ENCODE measurements at regions not wholly inside any gene's neighbourhood (a gene's known extent, or its start where the extent isn't known, plus 50 kb on each side); places are given as distances from the start of the nearest gene placed in this dataset.

DNA sequence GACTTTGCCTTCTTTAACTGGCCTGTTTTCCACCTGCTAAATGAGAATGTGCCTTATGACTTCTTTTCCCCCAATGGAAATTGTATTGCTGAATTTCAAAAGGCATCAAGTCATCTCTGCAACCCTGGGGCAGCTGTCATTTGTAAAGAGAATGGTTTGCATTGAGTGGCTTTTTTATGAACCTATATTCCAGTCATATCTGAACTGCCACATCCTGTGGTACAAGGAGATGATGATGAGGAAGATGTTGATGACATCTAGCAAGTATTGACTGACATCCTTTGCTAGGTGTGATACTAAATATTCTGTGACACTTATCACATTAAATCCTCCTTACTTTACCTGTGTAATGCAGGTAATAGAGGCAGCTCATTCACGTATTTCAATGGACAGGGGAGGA is 88.3 kb upstream of the KIAA1217 start:
- H3K4me3 ChIP-seq (ENCODE audit: low read depth, low read length, poor library complexity, severe bottlenecking), result no peak overlapping the region
- ChIA-PET POLR2A (no interaction called here), CTCF (ENCODE audit: unreplicated experiment) (no interaction called here)
- H3K4me1 ChIP-seq (ENCODE audit: insufficient read depth, low read length, poor library complexity, severe bottlenecking), result no peaks in the 10 kb centered on the region
- no peaks in the 10 kb centered on the region for H3K9me2 ChIP-seq (ENCODE audit: insufficient read depth, low read length)
- intact Hi-C loops (cut with micrococcal nuclease; ENCODE audit: unreplicated experiment), result no loop called here
- no peak for TF ChIP-seq EZH2phosphoT487 (IDR thresholded peaks at IDR 0.05; ENCODE audit: borderline replicate concordance, low read depth, low read length)
- TF ChIP-seq, protein P1, sequence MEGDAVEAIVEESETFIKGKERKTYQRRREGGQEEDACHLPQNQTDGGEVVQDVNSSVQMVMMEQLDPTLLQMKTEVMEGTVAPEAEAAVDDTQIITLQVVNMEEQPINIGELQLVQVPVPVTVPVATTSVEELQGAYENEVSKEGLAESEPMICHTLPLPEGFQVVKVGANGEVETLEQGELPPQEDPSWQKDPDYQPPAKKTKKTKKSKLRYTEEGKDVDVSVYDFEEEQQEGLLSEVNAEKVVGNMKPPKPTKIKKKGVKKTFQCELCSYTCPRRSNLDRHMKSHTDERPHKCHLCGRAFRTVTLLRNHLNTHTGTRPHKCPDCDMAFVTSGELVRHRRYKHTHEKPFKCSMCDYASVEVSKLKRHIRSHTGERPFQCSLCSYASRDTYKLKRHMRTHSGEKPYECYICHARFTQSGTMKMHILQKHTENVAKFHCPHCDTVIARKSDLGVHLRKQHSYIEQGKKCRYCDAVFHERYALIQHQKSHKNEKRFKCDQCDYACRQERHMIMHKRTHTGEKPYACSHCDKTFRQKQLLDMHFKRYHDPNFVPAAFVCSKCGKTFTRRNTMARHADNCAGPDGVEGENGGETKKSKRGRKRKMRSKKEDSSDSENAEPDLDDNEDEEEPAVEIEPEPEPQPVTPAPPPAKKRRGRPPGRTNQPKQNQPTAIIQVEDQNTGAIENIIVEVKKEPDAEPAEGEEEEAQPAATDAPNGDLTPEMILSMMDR (conservative IDR thresholded peaks at IDR 0.05; ENCODE audit: low read length), result no peak
- no peak for DNase-seq (ENCODE audit: low spot score)
- H3K27ac ChIP-seq (ENCODE audit: low read depth, low read length, poor library complexity, severe bottlenecking), result no peak overlapping the region
- H3K79me2 ChIP-seq (ENCODE audit: insufficient read depth, low read depth, low read length), result no peaks in the 10 kb centered on the region
- H3K4me2 ChIP-seq (ENCODE audit: low read length), result no peak overlapping the region
- no peaks in the 10 kb centered on the region for H3K36me3 ChIP-seq (ENCODE audit: insufficient read depth, low read length)
- no TSS peak for BruUV-seq (replicated peaks)
- no peak overlapping the region for H2AFZ ChIP-seq (ENCODE audit: low read length)
- no peaks in the 10 kb centered on the region for H3K9me3 ChIP-seq (ENCODE audit: low read length)
- H4K20me1 ChIP-seq (ENCODE audit: insufficient read depth, low read length), result no peaks in the 10 kb centered on the region

DNA sequence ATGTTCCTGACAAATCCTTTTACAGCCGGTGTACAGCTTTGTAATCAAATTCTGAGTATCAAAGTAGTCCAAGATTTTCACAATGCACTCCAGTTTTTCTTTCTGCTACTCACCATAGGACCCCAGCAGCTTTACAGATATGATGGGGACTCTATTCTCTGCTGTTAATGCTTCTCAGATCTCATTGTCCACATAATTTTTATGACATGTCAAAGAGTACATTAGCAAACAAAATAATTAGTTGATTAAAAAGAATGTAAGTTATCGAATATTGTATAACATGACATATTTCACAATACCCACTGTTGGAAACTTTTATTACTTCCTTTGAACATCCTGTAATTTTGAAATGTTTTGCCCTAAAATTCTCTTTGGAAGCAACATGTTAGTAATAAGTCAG is 81.4 kb upstream of the KIAA1217 start:
- CTCF ChIA-PET (ENCODE audit: unreplicated experiment), result no interaction called here
- Histone ChIP-seq H3K27ac (ENCODE audit: low read depth, low read length, poor library complexity, severe bottlenecking) (no peak overlapping the region), H3K9me2 (ENCODE audit: insufficient read depth, low read length) (no peaks in the 10 kb centered on the region), H4K20me1 (ENCODE audit: insufficient read depth, low read length) (no peaks in the 10 kb centered on the region), H3K36me3 (ENCODE audit: insufficient read depth, low read length) (no peaks in the 10 kb centered on the region), H3K4me3 (ENCODE audit: low read depth, low read length, poor library complexity, severe bottlenecking) (no peak overlapping the region), H2AFZ (ENCODE audit: low read length) (no peak overlapping the region), H3K9me3 (ENCODE audit: low read length) (no peaks in the 10 kb centered on the region), H3K4me2 (ENCODE audit: low read length) (no peak overlapping the region), H3K4me1 (ENCODE audit: insufficient read depth, low read length, poor library complexity, severe bottlenecking) (no peaks in the 10 kb centered on the region), H3K79me2 (ENCODE audit: insufficient read depth, low read depth, low read length) (no peaks in the 10 kb centered on the region)
- TF ChIP-seq, protein P1 (conservative IDR thresholded peaks at IDR 0.05; ENCODE audit: low read length), result no peak
- no peak for TF ChIP-seq EZH2phosphoT487 (IDR thresholded peaks at IDR 0.05; ENCODE audit: borderline replicate concordance, low read depth, low read length)
- DNase-seq (ENCODE audit: low spot score), result no peak
- POLR2A ChIA-PET, result no interaction called here
- intact Hi-C loops (cut with micrococcal nuclease; ENCODE audit: unreplicated experiment), result no loop called here
- no TSS peak for BruUV-seq (replicated peaks)

DNA sequence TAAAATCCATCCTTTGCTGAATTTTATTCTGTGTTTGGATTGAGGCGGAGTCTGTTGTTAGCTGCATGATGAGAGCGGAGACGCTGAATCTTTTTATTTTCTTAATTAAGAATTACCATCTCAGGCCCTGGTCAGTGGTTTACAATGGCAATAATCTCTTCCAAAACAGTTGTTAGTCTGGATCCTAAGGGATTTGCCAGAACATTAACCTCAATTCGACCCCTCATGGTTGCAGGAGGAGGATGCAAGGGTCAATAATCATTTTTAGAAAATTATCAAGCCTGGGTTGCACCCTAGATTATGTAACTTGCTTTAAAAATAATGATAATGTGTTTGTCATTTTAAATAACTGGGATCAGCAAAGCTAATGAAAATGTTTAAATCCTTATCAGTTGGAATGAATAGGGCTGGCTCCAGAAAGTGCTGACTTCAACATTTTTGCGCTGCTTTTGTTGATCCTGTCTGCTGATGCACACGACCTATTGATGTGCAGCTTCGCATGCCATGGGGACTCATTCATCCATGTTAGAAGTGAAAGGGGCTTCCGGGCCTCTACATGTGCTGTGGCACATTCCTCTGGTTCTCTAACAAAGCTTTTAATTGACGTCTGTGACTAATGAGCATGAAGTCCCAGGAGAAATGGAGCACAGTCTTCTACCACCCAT is 80.7 kb upstream of the KIAA1217 start:
- no peaks in the 10 kb centered on the region for H4K20me1 ChIP-seq (ENCODE audit: insufficient read depth, low read length)
- no peaks in the 10 kb centered on the region for H3K4me1 ChIP-seq (ENCODE audit: insufficient read depth, low read length, poor library complexity, severe bottlenecking)
- no peaks in the 10 kb centered on the region for H3K79me2 ChIP-seq (ENCODE audit: insufficient read depth, low read depth, low read length)
- ChIA-PET POLR2A (interaction anchor here (0.6 kb wide), 1 partner anchor 166 kb away, joined by 3 read pairs; no protein-coding TSS in a partner anchor), CTCF (ENCODE audit: unreplicated experiment) (no interaction called here)
- intact Hi-C loops (cut with micrococcal nuclease; ENCODE audit: unreplicated experiment), result no loop called here
- H3K9me3 ChIP-seq (ENCODE audit: low read length), result no peaks in the 10 kb centered on the region
- no peak for DNase-seq (ENCODE audit: low spot score)
- H3K4me3 ChIP-seq (ENCODE audit: low read depth, low read length, poor library complexity, severe bottlenecking), result no peak overlapping the region
- H3K9me2 ChIP-seq (ENCODE audit: insufficient read depth, low read length), result no peaks in the 10 kb centered on the region
- BruUV-seq (replicated peaks), result no TSS peak
- H2AFZ ChIP-seq (ENCODE audit: low read length), result no peak overlapping the region
- H3K4me2 ChIP-seq (ENCODE audit: low read length), result no peak overlapping the region
- TF ChIP-seq, protein P1 (conservative IDR thresholded peaks at IDR 0.05; ENCODE audit: low read length), result no peak
- no peak for TF ChIP-seq EZH2phosphoT487 (IDR thresholded peaks at IDR 0.05; ENCODE audit: borderline replicate concordance, low read depth, low read length)
- no peak overlapping the region for H3K27ac ChIP-seq (ENCODE audit: low read depth, low read length, poor library complexity, severe bottlenecking)
- no peaks in the 10 kb centered on the region for H3K36me3 ChIP-seq (ENCODE audit: insufficient read depth, low read length)

Measured in OCI-LY7 (cell line).